OCI-LY3 (cell line): ENCODE measurements at regions not wholly inside any gene's neighbourhood (a gene's known extent, or its start where the extent isn't known, plus 50 kb on each side); places are given as distances from the start of the nearest gene placed in this dataset.
"Not testable (repeated sequence)": the region's sequence is repeated elsewhere in the genome, so short reads cannot be mapped to it uniquely, and the experiment has no call there.

Experiments
- H2AFZ ChIP-seq: fragments of 200-600, 300-600 bp; shearing (Covaris generic); 2 replicates; pipeline ENCODE4 v1.6.0; 2014; ENCODE audit warnings: antibody characterized with exemption, low read depth, low read length
- H3K27ac ChIP-seq: fragments of 200-600, 300-600 bp; sonication (generic); 2 replicates; pipeline ENCODE4 v1.5.1; 2014; ENCODE audit warnings: mild to moderate bottlenecking, low read length, moderate library complexity, mixed read lengths
- H3K27me3 ChIP-seq: fragments of 200-600, 300-600 bp; sonication (generic); 2 replicates; pipeline ENCODE4 v1.6.1; 2014; ENCODE audit warnings: low read depth, low read length, mixed read lengths
- H3K36me3 ChIP-seq: fragments of 200-600, 300-600 bp; sonication (generic); replicated peaks from 2 replicates; pipeline ENCODE3; 2014; ENCODE audit warnings: low read depth, low read length, mixed read lengths
- H3K4me1 ChIP-seq: fragments of 300-600, 200-600 bp; sonication (generic); 2 replicates; pipeline ENCODE4 v1.6.1; 2014; ENCODE audit warnings: low read length, mixed read lengths
- H3K4me2 ChIP-seq: fragments of 200-600, 300-600 bp; sonication (generic); 2 replicates; pipeline ENCODE4 v1.6.1; 2014; ENCODE audit warnings: low read length, mixed read lengths
- H3K4me3 ChIP-seq: fragments of 300-600, 200-600 bp; sonication (generic); 2 replicates; pipeline ENCODE4 v1.5.1; 2014; ENCODE audit warnings: antibody characterized with exemption, mild to moderate bottlenecking, low read length, moderate library complexity
- H3K79me2 ChIP-seq: fragments of 300-600, 200-600 bp; shearing (Covaris generic); 2 replicates; pipeline ENCODE4 v1.6.1; 2014; ENCODE audit warnings: mild to moderate bottlenecking, low read length, mixed read lengths
- H3K9ac ChIP-seq: fragments of 300-600, 200-600 bp; shearing (Covaris generic); 2 replicates; pipeline ENCODE4 v1.6.0; 2014; ENCODE audit warnings: mild to moderate bottlenecking, low read length, moderate library complexity
- H3K9me3 ChIP-seq: fragments of 200-600, 300-600 bp; shearing (Covaris generic); 2 replicates; pipeline ENCODE4 v1.6.1; 2014; ENCODE audit warnings: low read length, mixed read lengths; ENCODE audit not compliant: insufficient read depth
- H4K20me1 ChIP-seq: fragments of 200-600, 300-600 bp; sonication (generic); 2 replicates; pipeline ENCODE4 v1.6.1; 2016; ENCODE audit warnings: low read length, mixed read lengths; ENCODE audit not compliant: insufficient read depth
- EZH2phosphoT487 ChIP-seq: fragments of 200-600 bp; shearing (Covaris generic); IDR thresholded peaks from 2 replicates; pipeline ENCODE4 v1.6.1; 2018; ENCODE audit warnings: antibody characterized with exemption, mixed run types, low read depth
- TF ChIP-seq, protein P1 (sequence below): fragments of 200-600, 300-600 bp; sonication (generic); IDR thresholded peaks from 2 replicates; pipeline ENCODE4 v1.5.1; 2014; ENCODE audit warnings: antibody characterized with exemption, low read length, low read depth

DNA sequence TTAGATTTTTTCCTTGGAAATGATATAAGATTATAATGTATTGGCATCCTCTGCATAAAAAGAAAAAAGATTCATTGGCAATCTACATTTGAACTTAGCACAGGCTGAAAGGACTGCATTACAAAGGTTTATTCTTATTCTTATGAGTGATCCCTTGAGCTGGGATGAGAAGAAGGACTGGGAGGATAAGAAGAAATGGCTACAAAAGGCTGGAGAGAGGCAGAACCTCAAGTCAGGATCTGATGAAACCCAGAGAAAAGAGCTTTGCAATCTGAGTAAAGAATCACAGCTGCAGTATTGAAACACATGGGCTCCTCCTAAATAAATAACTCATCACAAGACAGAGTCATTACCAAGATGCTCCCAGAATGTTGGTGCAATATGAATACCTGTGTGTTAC lies 1635.4 kb upstream of the FLRT2 start:
- Histone ChIP-seq H3K4me1 (no peaks in the 10 kb centered on the region), H3K79me2 (no peaks in the 10 kb centered on the region), H2AFZ (no peak overlapping the region), H4K20me1 (no peaks in the 10 kb centered on the region), H3K36me3 (no peaks in the 10 kb centered on the region), H3K9ac (no peak overlapping the region), H3K27me3 (no peaks in the 10 kb centered on the region), H3K4me2 (no peak overlapping the region), H3K27ac (no peak overlapping the region), H3K4me3 (no peak overlapping the region), H3K9me3 (no peaks in the 10 kb centered on the region)
- TF ChIP-seq, protein P1, sequence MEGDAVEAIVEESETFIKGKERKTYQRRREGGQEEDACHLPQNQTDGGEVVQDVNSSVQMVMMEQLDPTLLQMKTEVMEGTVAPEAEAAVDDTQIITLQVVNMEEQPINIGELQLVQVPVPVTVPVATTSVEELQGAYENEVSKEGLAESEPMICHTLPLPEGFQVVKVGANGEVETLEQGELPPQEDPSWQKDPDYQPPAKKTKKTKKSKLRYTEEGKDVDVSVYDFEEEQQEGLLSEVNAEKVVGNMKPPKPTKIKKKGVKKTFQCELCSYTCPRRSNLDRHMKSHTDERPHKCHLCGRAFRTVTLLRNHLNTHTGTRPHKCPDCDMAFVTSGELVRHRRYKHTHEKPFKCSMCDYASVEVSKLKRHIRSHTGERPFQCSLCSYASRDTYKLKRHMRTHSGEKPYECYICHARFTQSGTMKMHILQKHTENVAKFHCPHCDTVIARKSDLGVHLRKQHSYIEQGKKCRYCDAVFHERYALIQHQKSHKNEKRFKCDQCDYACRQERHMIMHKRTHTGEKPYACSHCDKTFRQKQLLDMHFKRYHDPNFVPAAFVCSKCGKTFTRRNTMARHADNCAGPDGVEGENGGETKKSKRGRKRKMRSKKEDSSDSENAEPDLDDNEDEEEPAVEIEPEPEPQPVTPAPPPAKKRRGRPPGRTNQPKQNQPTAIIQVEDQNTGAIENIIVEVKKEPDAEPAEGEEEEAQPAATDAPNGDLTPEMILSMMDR = no peak
- TF ChIP-seq EZH2phosphoT487 = no peak

DNA sequence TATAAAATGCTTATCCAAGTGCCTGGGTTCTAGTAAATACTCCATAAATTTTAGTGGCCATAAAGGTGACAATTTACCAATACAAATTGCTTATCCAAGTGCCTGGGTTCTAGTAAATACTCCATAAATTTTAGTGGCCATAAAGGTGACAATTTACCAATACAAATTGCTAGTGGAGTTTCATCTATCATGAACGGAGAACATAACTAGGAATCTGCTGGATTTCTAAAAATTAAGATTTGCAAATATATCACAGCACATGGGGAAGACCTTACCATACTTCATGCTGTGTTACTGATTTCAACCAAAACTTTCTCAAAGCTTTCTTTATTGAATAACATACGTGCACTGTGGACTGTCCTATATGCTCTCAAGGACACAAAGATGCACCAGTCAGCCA lies 1631.4 kb upstream of the FLRT2 start:
- H3K4me1 ChIP-seq = not testable (repeated sequence)

DNA sequence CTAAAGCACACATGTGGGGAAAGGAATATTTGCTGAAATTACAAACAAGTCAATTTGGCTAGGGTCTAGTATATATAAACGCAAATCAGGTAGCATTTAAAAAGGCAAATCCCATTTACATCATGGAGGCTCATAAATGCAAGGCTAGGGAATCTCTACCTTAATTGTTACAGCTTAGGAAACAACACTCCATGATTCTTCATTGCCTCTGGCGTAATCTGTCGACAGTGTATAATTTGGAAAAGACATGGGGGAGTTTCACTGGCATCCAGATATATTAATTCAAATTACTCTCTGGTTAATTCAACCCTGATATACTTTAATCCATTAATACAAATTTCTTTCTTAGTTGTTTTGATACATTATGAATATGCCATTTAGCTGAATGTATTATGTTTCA lies 1630.2 kb upstream of the FLRT2 start:
- Histone ChIP-seq H3K27ac (no peak overlapping the region), H2AFZ (no peak overlapping the region), H3K4me2 (no peak overlapping the region), H3K4me1 (no peaks in the 10 kb centered on the region), H3K9me3 (no peaks in the 10 kb centered on the region), H3K27me3 (no peaks in the 10 kb centered on the region), H3K36me3 (no peaks in the 10 kb centered on the region), H3K9ac (no peak overlapping the region), H4K20me1 (no peaks in the 10 kb centered on the region), H3K79me2 (no peaks in the 10 kb centered on the region), H3K4me3 (no peak overlapping the region)
- TF ChIP-seq, protein P1 = no peak
- TF ChIP-seq EZH2phosphoT487 = no peak

More for the DNA sequence above, 1631.4 kb upstream of the FLRT2 start:
- H4K20me1 ChIP-seq, H2AFZ ChIP-seq, H3K27me3 ChIP-seq, H3K4me3 ChIP-seq, H3K4me2 ChIP-seq, H3K9ac ChIP-seq, H3K79me2 ChIP-seq, H3K27ac ChIP-seq, H3K9me3 ChIP-seq, H3K36me3 ChIP-seq: not testable (repeated sequence)

DNA sequence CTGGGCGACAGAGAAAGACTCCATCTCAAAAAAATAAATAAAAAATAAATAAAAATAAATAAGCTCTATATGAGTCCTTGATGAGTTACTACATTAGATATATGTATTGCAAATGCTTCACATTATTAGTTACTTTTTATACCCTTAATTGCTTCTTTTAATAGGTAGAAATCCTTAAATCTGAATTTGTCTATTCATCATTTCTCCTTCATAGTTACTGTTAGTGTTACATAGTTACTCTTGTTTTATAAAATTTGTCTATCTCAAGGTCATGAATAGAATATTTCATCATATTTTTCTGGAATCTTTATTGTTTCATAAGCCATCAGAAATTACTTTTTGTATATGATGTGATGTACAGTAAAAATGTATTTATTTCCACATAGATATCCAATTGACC lies 1624.8 kb upstream of the FLRT2 start:
- H3K4me2 ChIP-seq = no peak overlapping the region
- no peaks in the 10 kb centered on the region for H3K79me2 ChIP-seq
- no peak for TF ChIP-seq EZH2phosphoT487
- TF ChIP-seq, protein P1 = no peak

DNA sequence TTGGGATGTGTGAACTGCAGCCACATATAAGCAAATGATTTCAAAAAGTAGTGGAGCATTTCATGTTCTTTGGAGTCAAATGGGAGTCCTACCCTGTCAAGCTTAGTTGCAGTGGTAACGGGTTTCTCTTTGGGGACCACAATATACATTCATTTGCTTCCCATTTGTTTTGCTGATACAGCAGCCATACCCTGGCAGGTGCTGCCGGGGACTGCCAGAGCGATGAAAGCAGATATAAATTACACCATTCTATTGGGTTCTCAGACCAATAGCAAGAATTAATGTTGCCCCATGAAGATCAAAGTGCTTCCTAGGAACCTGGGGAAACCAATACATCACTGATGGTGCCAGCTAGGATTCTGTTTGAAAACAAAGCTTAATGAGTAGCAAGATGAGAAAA lies 1621.5 kb upstream of the FLRT2 start:
- Histone ChIP-seq H3K4me3 (no peak overlapping the region), H3K4me1 (no peaks in the 10 kb centered on the region), H3K9ac (no peak overlapping the region), H4K20me1 (no peaks in the 10 kb centered on the region), H3K4me2 (no peak overlapping the region), H3K27ac (no peak overlapping the region), H3K36me3 (no peaks in the 10 kb centered on the region), H3K27me3 (no peaks in the 10 kb centered on the region), H3K79me2 (no peaks in the 10 kb centered on the region), H2AFZ (no peak overlapping the region), H3K9me3 (no peaks in the 10 kb centered on the region)
- TF ChIP-seq EZH2phosphoT487 = no peak

More for the DNA sequence above, 1624.8 kb upstream of the FLRT2 start:
- H3K27ac ChIP-seq = no peak overlapping the region
- no peak overlapping the region for H3K9ac ChIP-seq
- H2AFZ ChIP-seq = no peak overlapping the region
- H3K4me1 ChIP-seq = no peaks in the 10 kb centered on the region
- H4K20me1 ChIP-seq = no peaks in the 10 kb centered on the region
- no peaks in the 10 kb centered on the region for H3K9me3 ChIP-seq
- no peak overlapping the region for H3K4me3 ChIP-seq
- no peaks in the 10 kb centered on the region for H3K36me3 ChIP-seq
- no peaks in the 10 kb centered on the region for H3K27me3 ChIP-seq
